ENCODE measurements at regions not wholly inside any gene's neighbourhood (a gene's known extent, or its start where the extent isn't known, plus 50 kb on each side); places are given as distances from the start of the nearest gene placed in this dataset.
A peak's percentile ranks its signal among the peaks of the same experiment; 100 is the strongest.

GRCh38 chr7:98565103-98565502, 52.0 kb upstream of the NPTX2 start:
- DNase-seq = no peak

GRCh38 chr7:98562871-98563495, 54.1 kb upstream of the NPTX2 start:
- DNase-seq = peak; percentile 11 to 54 (median 46)

- peak in 1 of 3 experiments; percentile 85 for DNase-seq
Measured at GRCh38 chr7:98562381-98562823, 54.7 kb upstream of the NPTX2 start.

GRCh38 chr7:98559958-98560357, 57.1 kb upstream of the NPTX2 start:
- peak in 2 of 3 experiments; percentile 18 to 63 for DNase-seq

GRCh38 chr7:98559219-98559618, 57.9 kb upstream of the NPTX2 start:
- no peak for DNase-seq

GRCh38 chr7:98557538-98558031, 59.5 kb upstream of the NPTX2 start:
- no peak for DNase-seq

GRCh38 chr7:98556288-98556687, 60.8 kb upstream of the NPTX2 start:
- DNase-seq = peak in 2 of 3 experiments; percentile 8 to 80

GRCh38 chr7:98555403-98555802, 61.7 kb upstream of the NPTX2 start:
- peak in 1 of 3 experiments; percentile 16 for DNase-seq

GRCh38 chr7:98553666-98554065, 63.4 kb upstream of the NPTX2 start:
- no peak for DNase-seq

GRCh38 chr7:98551611-98552273, 65.3 kb upstream of the NPTX2 start:
- DNase-seq = no peak

GRCh38 chr7:98548971-98549370, 68.1 kb upstream of the NPTX2 start:
- no peak for DNase-seq

GRCh38 chr7:98548370-98548769, 68.7 kb upstream of the NPTX2 start:
- no peak for DNase-seq

GRCh38 chr7:98541101-98541500, 76.0 kb upstream of the NPTX2 start:
- DNase-seq = no peak

GRCh38 chr7:98539865-98540264, 77.2 kb upstream of the NPTX2 start:
- DNase-seq = no peak

GRCh38 chr7:98536803-98537202, 80.3 kb upstream of the NPTX2 start:
- DNase-seq = no peak

GRCh38 chr7:98534493-98534892, 82.6 kb upstream of the NPTX2 start:
- DNase-seq = no peak

- no peak for DNase-seq
Measured at GRCh38 chr7:98531717-98532116, 85.4 kb upstream of the NPTX2 start.

- DNase-seq = no peak
Measured at GRCh38 chr7:98528079-98528478, 89.0 kb upstream of the NPTX2 start.

GRCh38 chr7:98526059-98526458, 91.0 kb upstream of the NPTX2 start:
- no peak for DNase-seq

- no peak for DNase-seq
Measured at GRCh38 chr7:98521089-98521692, 95.9 kb upstream of the NPTX2 start.

GRCh38 chr7:98520356-98520951, 96.6 kb upstream of the NPTX2 start:
- no peak for DNase-seq

GRCh38 chr7:98518159-98518947, 98.7 kb upstream of the NPTX2 start:
- DNase-seq = no peak

GRCh38 chr7:98515201-98515600, 101.9 kb upstream of the NPTX2 start:
- DNase-seq = no peak
